Astrocyte (in vitro differentiated cells and primary cell): ENCODE measurements at regions not wholly inside any gene's neighbourhood (a gene's known extent, or its start where the extent isn't known, plus 50 kb on each side); places are given as distances from the start of the nearest gene placed in this dataset.

ENCODE experiments used
- CTCF ChIP-seq: IDR thresholded peaks from 2 replicates; pipeline ENCODE4 v1.5.1; 2011; ENCODE audit warnings: low read depth, mild to moderate bottlenecking, inconsistent platforms, low read length, moderate library complexity; ENCODE audit not compliant: insufficient read depth
- EZH2 ChIP-seq: IDR thresholded peaks from 2 replicates; pipeline ENCODE4 v1.6.1; 2012; ENCODE audit warnings: mild to moderate bottlenecking, low read length, inconsistent platforms; ENCODE audit not compliant: insufficient read depth

GRCh38 chr4:183012879-183013729 is 86.0 kb upstream of the WWC2 start:
- TF ChIP-seq CTCF (no peak), EZH2 (no peak)
